Thoracic aorta (tissue), 2 donors: ENCODE measurements at regions not wholly inside any gene's neighbourhood (a gene's known extent, or its start where the extent isn't known, plus 50 kb on each side); places are given as distances from the start of the nearest gene placed in this dataset.
A peak's percentile ranks its signal among the peaks of the same experiment; 100 is the strongest.

Experiments used
- ATAC-seq: fragments of 150-250 bp; one replicate; pipeline ENCODE4 v1.8.0; 2017; ENCODE audit warnings: low read depth; ENCODE audit not compliant: insufficient number of reproducible peaks, low FRiP score
- DNase-seq: peaks from one replicate; pipeline ENCODE4 v3.0.0-alpha.2; 2020; ENCODE audit warnings: low spot score
- H3K27ac ChIP-seq, 2 donors: fragments of 200-600 bp; sonication (generic); 1 replicate in 1 of 2; 2 replicates in 1 of 2; pipeline ENCODE4 v1.5.1; 2016; ENCODE audit warnings: mild to moderate bottlenecking in 2 of 2, moderate library complexity in 2 of 2
- H3K27me3 ChIP-seq: fragments of 200-600 bp; sonication (generic); replicated peaks from 2 replicates; pipeline ENCODE4 v1.6.0; 2016; ENCODE audit warnings: mild to moderate bottlenecking; ENCODE audit not compliant: insufficient read depth
- H3K36me3 ChIP-seq: fragments of 200-600 bp; sonication (generic); one replicate; pipeline ENCODE4 v1.5.1; 2016
- H3K4me1 ChIP-seq, 2 donors: fragments of 200-600 bp; sonication (generic); 1 replicate in 1 of 2; 2 replicates in 1 of 2; pipeline versions ENCODE4 v1.5.1 to v1.6.0; 2016; ENCODE audit warnings: low read depth in 2 of 2, mild to moderate bottlenecking in 1 of 2; ENCODE audit not compliant: control insufficient read depth in 1 of 2
- H3K4me3 ChIP-seq: fragments of 200-600 bp; sonication (generic); 2 replicates; pipeline ENCODE4 v1.5.1; 2016; ENCODE audit warnings: mild to moderate bottlenecking
- H3K9me3 ChIP-seq: fragments of 200-600 bp; sonication (generic); 2 replicates; pipeline ENCODE4 v1.5.1; 2016
- CTCF ChIP-seq: fragments of 200-600 bp; sonication (generic); IDR thresholded peaks from one replicate; pipeline ENCODE4 v1.5.1; 2019; ENCODE audit warnings: antibody characterized with exemption

DNA sequence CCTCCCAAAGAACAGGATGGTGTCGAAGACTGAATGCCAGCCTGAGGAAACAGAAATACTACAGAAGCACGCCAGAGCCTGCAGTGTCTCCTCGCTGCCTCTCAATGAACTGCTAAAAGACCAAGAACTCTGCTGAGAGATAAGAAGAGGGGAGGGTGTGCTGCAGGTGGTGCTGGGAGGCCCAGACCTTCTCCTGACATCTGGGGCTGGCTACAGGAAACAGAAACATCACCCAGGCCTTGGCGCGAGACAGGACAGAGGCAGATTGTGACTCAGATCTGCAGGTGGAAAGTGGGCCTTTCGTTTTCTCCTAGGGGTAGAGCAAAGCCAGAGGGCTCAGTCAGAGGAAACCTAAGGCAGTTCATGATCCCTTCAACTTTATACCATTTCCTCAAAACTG, 250.3 kb upstream of the TCF4 start:
- peak overlapping the region in 1 of 2 donors; percentile 36 for H3K27ac ChIP-seq
- H3K4me3 ChIP-seq: no peak overlapping the region
- H3K27me3 ChIP-seq: no peaks in the 10 kb centered on the region
- H3K36me3 ChIP-seq: no peaks in the 10 kb centered on the region
- H3K4me1 ChIP-seq: peaks cover 0 to 16% of the 10 kb centered on the region in 2 donors
- no peaks in the 10 kb centered on the region for H3K9me3 ChIP-seq
- DNase-seq: no peak
- no peak for TF ChIP-seq CTCF
- ATAC-seq: no peak

DNA sequence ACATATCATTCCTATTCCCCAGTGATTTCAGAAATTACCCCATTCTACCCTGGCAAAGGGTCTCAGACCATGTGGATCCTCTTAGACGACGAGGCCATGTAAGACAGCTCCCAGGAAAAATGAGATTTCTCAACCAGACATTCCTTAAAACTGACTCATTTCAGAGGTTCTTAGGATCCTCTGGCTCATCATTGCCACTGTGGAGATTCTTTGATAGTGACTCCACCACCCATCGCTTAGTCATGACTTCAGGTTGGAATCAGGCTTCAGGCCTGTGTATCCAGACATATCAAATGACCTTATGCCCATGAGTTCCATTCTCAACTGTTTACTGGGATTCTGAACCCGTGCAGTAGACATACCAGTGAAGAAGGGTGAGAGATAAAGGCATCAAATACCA, 245.6 kb upstream of the TCF4 start:
- Histone ChIP-seq H3K4me1 (peaks cover 0 to 16% of the 10 kb centered on the region in 2 donors), H3K27ac (no peak overlapping the region), H3K36me3 (no peaks in the 10 kb centered on the region), H3K9me3 (no peaks in the 10 kb centered on the region), H3K4me3 (no peak overlapping the region), H3K27me3 (no peaks in the 10 kb centered on the region)
- DNase-seq: no peak
- TF ChIP-seq CTCF: no peak
- no peak for ATAC-seq

- DNase-seq (no peak), ATAC-seq (no peak)
- Histone ChIP-seq H3K4me1 (no peaks in the 10 kb centered on the region), H3K4me3 (no peak overlapping the region), H3K27me3 (no peaks in the 10 kb centered on the region), H3K36me3 (no peaks in the 10 kb centered on the region), H3K27ac (no peak overlapping the region), H3K9me3 (no peaks in the 10 kb centered on the region)
- TF ChIP-seq CTCF: no peak
Measured at GRCh38 chr18:55830544-55830943, 242.6 kb upstream of the TCF4 start.

GRCh38 chr18:55821219-55821618, 233.2 kb upstream of the TCF4 start:
- Histone ChIP-seq H3K36me3 (no peaks in the 10 kb centered on the region), H3K27me3 (no peaks in the 10 kb centered on the region), H3K9me3 (no peaks in the 10 kb centered on the region), H3K27ac (no peak overlapping the region), H3K4me3 (no peak overlapping the region), H3K4me1 (peaks cover 0 to 7% of the 10 kb centered on the region in 2 donors)
- DNase-seq (no peak), ATAC-seq (no peak)
- TF ChIP-seq CTCF: no peak

GRCh38 chr18:55819448-55819847, 231.5 kb upstream of the TCF4 start:
- no peak overlapping the region for H3K4me3 ChIP-seq
- peaks cover 0 to 7% of the 10 kb centered on the region in 2 donors for H3K4me1 ChIP-seq
- no peak for DNase-seq
- no peaks in the 10 kb centered on the region for H3K27me3 ChIP-seq
- no peak for ATAC-seq
- no peak for TF ChIP-seq CTCF
- no peak overlapping the region for H3K27ac ChIP-seq
- H3K9me3 ChIP-seq: no peaks in the 10 kb centered on the region
- no peaks in the 10 kb centered on the region for H3K36me3 ChIP-seq
